Neural progenitor cell (in vitro differentiated cells): ENCODE measurements at regions not wholly inside any gene's neighbourhood (a gene's known extent, or its start where the extent isn't known, plus 50 kb on each side); places are given as distances from the start of the nearest gene placed in this dataset.
A peak's percentile ranks its signal among the peaks of the same experiment; 100 is the strongest.

Source experiments
- DNase-seq: peaks from one replicate; pipeline ENCODE4 v3.0.0-alpha.2; 2016; ENCODE audit warnings: low spot score
- H2AFZ ChIP-seq: fragments of 200-600 bp; sonication (generic); replicated peaks from 2 replicates; pipeline ENCODE4 v1.6.1; 2016; ENCODE audit warnings: antibody characterized with exemption
- H3F3A ChIP-seq: fragments of 200-600 bp; sonication (generic); 2 replicates; pipeline ENCODE4 v1.6.1; 2016; ENCODE audit warnings: antibody characterized with exemption, low read depth
- H3K27ac ChIP-seq: fragments of 200-600 bp; sonication (generic); 2 replicates; pipeline ENCODE4 v1.5.1; 2016; ENCODE audit warnings: mild to moderate bottlenecking
- H3K27me3 ChIP-seq: fragments of 200-600 bp; sonication (generic); 2 replicates; pipeline ENCODE4 v1.6.1; 2016; ENCODE audit warnings: mild to moderate bottlenecking, moderate library complexity
- H3K36me3 ChIP-seq: fragments of 200-600 bp; sonication (generic); 2 replicates; pipeline ENCODE4 v1.5.1; 2016
- H3K4me1 ChIP-seq: fragments of 200-600 bp; sonication (generic); 2 replicates; pipeline ENCODE4 v1.6.1; 2016; ENCODE audit warnings: mixed run types
- H3K4me2 ChIP-seq: fragments of 200-600 bp; sonication (generic); 2 replicates; pipeline ENCODE4 v1.6.1; 2016
- H3K4me3 ChIP-seq: fragments of 200-600 bp; sonication (generic); 2 replicates; pipeline ENCODE4 v1.5.1; 2016
- H3K79me2 ChIP-seq: fragments of 200-600 bp; sonication (generic); 2 replicates; pipeline ENCODE4 v1.6.1; 2016; ENCODE audit warnings: low read depth
- H3K9ac ChIP-seq: fragments of 200-600 bp; sonication (generic); 2 replicates; pipeline ENCODE4 v1.6.1; 2016
- H3K9me3 ChIP-seq: fragments of 200-600 bp; sonication (generic); 2 replicates; pipeline ENCODE4 v1.5.1; 2016; ENCODE audit warnings: low read depth
- H4K20me1 ChIP-seq: fragments of 200-600 bp; sonication (generic); 2 replicates; pipeline ENCODE4 v1.6.1; 2016; ENCODE audit warnings: low read depth
- H3K27ac Mint-ChIP-seq: 3 replicates; pipeline ENCODE4 v1.8.0; 2021; ENCODE audit warnings: mixed read lengths
- H3K27me3 Mint-ChIP-seq: 2 replicates; pipeline ENCODE4 v1.8.0; 2022; ENCODE audit warnings: low read depth, mild to moderate bottlenecking, inconsistent platforms, moderate library complexity, mixed read lengths; ENCODE audit not compliant: insufficient read depth
- H3K36me3 Mint-ChIP-seq: 3 replicates; pipeline ENCODE4 v1.8.0; 2021; ENCODE audit warnings: mixed read lengths
- H3K4me1 Mint-ChIP-seq: 3 replicates; pipeline ENCODE4 v1.8.0; 2021; ENCODE audit warnings: mixed read lengths
- H3K4me3 Mint-ChIP-seq: 3 replicates; pipeline ENCODE4 v1.8.0; 2021; ENCODE audit warnings: mild to moderate bottlenecking, moderate library complexity, mixed read lengths
- H3K9me3 Mint-ChIP-seq: 3 replicates; pipeline ENCODE4 v1.8.0; 2020; ENCODE audit warnings: mixed read lengths
- EZH2 ChIP-seq: fragments of 200-600 bp; sonication (generic); IDR thresholded peaks from 2 replicates; pipeline ENCODE4 v1.6.1; 2017; ENCODE audit warnings: antibody characterized with exemption, mild to moderate bottlenecking, moderate library complexity
- EZH2phosphoT487 ChIP-seq: fragments of 200-600 bp; sonication (generic); IDR thresholded peaks from 2 replicates; pipeline ENCODE4 v1.6.1; 2017; ENCODE audit warnings: antibody characterized with exemption
- TF ChIP-seq, protein P1 (sequence below): fragments of 200-600 bp; sonication (generic); IDR thresholded peaks from 2 replicates; pipeline ENCODE4 v1.5.1; 2017; ENCODE audit warnings: antibody characterized with exemption, mild to moderate bottlenecking

DNA sequence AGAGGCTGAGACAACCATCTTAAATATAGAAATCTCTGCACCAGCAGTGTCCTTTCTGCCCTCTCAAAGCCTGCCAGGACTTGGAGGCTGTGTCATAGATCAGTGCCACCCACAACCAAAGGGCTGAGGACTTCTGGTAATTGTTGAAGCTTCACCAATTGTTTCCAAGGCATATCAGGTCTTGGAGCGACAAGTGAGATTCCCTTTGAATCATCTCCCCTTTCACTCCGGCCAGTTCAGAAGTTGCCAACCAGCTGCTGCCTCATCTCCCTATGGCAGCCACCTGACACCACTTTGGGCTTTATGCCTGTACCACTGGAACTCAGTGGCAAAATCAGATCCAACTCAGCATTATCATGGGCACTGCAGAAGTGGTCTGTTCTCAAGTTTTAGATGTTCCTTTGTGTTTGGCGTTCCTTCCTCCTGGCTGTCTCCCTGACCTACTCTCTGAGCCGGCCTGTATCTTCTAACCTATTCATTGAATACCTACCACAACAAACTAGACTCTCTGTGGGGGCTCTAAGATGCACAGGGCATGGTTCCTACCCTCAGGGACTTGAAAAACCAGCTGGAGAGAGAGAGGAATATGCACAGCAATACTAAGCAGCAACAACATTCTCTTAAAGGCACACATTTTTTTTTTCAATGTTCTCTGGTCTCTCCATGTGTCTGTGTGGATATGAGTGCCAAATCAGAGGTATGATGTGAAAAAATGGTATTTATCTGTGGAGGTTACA is 90.8 kb upstream of the PFN2 start:
- peak overlapping the region; percentile 13 for H3K27ac Mint-ChIP-seq
- H3K4me3 Mint-ChIP-seq = peak overlapping the region; percentile 19
- no peak for DNase-seq
- Histone ChIP-seq H3K36me3 (no peaks in the 10 kb centered on the region), H3K4me1 (peaks cover 24% of the 10 kb centered on the region), H4K20me1 (no peaks in the 10 kb centered on the region), H3K4me3 (no peak overlapping the region), H2AFZ (no peak overlapping the region), H3K27ac (no peak overlapping the region), H3K4me2 (no peak overlapping the region), H3F3A (no peaks in the 10 kb centered on the region), H3K27me3 (no peaks in the 10 kb centered on the region), H3K9me3 (no peaks in the 10 kb centered on the region), H3K79me2 (no peaks in the 10 kb centered on the region), H3K9ac (no peak overlapping the region)
- peaks cover 28% of the 10 kb centered on the region for H3K4me1 Mint-ChIP-seq
- no peaks in the 10 kb centered on the region for H3K9me3 Mint-ChIP-seq
- no peaks in the 10 kb centered on the region for H3K27me3 Mint-ChIP-seq
- no peak for TF ChIP-seq EZH2phosphoT487
- TF ChIP-seq, protein P1, sequence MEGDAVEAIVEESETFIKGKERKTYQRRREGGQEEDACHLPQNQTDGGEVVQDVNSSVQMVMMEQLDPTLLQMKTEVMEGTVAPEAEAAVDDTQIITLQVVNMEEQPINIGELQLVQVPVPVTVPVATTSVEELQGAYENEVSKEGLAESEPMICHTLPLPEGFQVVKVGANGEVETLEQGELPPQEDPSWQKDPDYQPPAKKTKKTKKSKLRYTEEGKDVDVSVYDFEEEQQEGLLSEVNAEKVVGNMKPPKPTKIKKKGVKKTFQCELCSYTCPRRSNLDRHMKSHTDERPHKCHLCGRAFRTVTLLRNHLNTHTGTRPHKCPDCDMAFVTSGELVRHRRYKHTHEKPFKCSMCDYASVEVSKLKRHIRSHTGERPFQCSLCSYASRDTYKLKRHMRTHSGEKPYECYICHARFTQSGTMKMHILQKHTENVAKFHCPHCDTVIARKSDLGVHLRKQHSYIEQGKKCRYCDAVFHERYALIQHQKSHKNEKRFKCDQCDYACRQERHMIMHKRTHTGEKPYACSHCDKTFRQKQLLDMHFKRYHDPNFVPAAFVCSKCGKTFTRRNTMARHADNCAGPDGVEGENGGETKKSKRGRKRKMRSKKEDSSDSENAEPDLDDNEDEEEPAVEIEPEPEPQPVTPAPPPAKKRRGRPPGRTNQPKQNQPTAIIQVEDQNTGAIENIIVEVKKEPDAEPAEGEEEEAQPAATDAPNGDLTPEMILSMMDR = no peak
- TF ChIP-seq EZH2 = no peak
- H3K36me3 Mint-ChIP-seq = no peaks in the 10 kb centered on the region

DNA sequence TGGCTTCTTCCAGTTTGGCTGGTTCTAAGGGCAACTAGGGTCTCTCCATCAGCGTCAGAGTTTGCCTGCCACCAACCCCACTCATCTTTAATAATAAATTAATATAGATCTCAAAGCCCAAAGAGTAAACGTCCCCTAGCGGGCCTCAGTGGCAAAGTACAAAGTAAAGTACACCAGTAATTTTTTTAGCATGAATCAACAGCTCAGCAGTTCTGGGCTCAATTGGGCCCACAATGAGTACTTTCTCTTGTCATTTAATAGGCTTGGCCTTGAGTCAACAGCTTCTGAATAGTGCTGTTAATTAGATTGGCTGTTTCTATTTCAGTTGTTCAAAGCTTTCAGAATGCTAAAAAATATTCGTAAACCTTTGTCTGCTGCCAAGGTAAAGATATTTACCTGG is 89.0 kb upstream of the PFN2 start:
- H3K27me3 ChIP-seq = peaks cover 4% of the 10 kb centered on the region
- Mint-ChIP-seq H3K9me3 (no peaks in the 10 kb centered on the region), H3K27me3 (no peaks in the 10 kb centered on the region), H3K4me3 (no peak overlapping the region), H3K4me1 (peaks cover 36% of the 10 kb centered on the region), H3K27ac (no peak overlapping the region), H3K36me3 (no peaks in the 10 kb centered on the region)
- H3K9me3 ChIP-seq = no peaks in the 10 kb centered on the region
- peaks cover 24% of the 10 kb centered on the region for H3K4me1 ChIP-seq
- no peak overlapping the region for H2AFZ ChIP-seq
- no peak for TF ChIP-seq EZH2phosphoT487
- TF ChIP-seq, protein P1 = no peak
- no peak for TF ChIP-seq EZH2
- no peaks in the 10 kb centered on the region for H3K36me3 ChIP-seq
- H3K4me3 ChIP-seq = no peak overlapping the region
- H3K79me2 ChIP-seq = no peaks in the 10 kb centered on the region
- H4K20me1 ChIP-seq = no peaks in the 10 kb centered on the region
- H3F3A ChIP-seq = no peaks in the 10 kb centered on the region
- H3K9ac ChIP-seq = no peak overlapping the region
- no peak overlapping the region for H3K27ac ChIP-seq
- no peak overlapping the region for H3K4me2 ChIP-seq
- no peak for DNase-seq

DNA sequence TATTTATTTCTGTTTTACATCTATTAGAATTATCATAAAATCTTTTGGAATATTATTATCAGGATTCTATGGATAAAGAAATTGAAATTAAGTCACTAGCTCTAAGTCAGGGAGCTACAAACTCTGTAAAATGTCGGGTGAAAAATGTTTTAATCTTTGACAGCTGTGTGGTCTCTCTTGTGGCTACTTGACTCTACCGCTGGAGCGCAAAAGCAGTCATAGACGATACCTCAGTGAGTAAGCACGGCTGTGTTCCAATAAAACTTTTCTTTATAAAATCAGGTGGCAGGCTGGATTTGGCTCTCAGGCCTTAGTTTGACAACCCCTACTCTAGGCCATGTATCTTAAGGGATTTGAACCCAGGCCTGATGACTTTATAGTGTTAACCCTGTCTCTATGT is 88.5 kb upstream of the PFN2 start:
- Histone ChIP-seq H4K20me1 (no peaks in the 10 kb centered on the region), H3K4me2 (no peak overlapping the region), H3K79me2 (no peaks in the 10 kb centered on the region), H3K9ac (no peak overlapping the region), H3K9me3 (no peaks in the 10 kb centered on the region), H3K36me3 (no peaks in the 10 kb centered on the region), H3K27me3 (peaks cover 4% of the 10 kb centered on the region), H2AFZ (no peak overlapping the region), H3K27ac (no peak overlapping the region), H3K4me3 (no peak overlapping the region), H3K4me1 (peaks cover 24% of the 10 kb centered on the region), H3F3A (no peaks in the 10 kb centered on the region)
- Mint-ChIP-seq H3K36me3 (no peaks in the 10 kb centered on the region), H3K9me3 (no peaks in the 10 kb centered on the region), H3K27me3 (no peaks in the 10 kb centered on the region), H3K27ac (no peak overlapping the region), H3K4me1 (peaks cover 36% of the 10 kb centered on the region), H3K4me3 (no peak overlapping the region)
- TF ChIP-seq, protein P1 = no peak
- TF ChIP-seq EZH2 (no peak), EZH2phosphoT487 (no peak)
- no peak for DNase-seq
